ENCODE measurements at regions not wholly inside any gene's neighbourhood (a gene's known extent, or its start where the extent isn't known, plus 50 kb on each side); places are given as distances from the start of the nearest gene placed in this dataset.

DNA sequence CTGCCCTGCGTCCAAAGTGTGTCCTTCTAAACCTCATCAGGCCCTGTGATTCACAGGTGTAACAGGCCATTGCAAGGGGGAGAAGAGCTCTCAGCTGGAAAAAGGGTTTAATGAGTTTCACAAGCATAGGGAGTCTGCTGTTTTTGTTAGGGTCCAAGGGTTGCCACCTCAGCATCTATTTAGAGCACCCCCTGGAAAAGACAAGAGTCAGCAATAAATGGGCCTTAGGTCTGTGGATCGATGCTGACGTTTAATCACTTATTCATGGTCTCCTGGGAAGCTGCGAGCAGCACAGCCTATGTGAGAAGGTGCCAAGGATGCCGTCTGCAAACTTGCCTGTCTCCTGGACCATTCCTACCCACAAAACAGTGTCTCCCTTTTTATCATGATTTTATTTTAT, 78.4 kb upstream of the BAIAP2L1 start:
- no peak for DNase-seq (ENCODE audit: low read depth)
- TF ChIP-seq, protein P1, sequence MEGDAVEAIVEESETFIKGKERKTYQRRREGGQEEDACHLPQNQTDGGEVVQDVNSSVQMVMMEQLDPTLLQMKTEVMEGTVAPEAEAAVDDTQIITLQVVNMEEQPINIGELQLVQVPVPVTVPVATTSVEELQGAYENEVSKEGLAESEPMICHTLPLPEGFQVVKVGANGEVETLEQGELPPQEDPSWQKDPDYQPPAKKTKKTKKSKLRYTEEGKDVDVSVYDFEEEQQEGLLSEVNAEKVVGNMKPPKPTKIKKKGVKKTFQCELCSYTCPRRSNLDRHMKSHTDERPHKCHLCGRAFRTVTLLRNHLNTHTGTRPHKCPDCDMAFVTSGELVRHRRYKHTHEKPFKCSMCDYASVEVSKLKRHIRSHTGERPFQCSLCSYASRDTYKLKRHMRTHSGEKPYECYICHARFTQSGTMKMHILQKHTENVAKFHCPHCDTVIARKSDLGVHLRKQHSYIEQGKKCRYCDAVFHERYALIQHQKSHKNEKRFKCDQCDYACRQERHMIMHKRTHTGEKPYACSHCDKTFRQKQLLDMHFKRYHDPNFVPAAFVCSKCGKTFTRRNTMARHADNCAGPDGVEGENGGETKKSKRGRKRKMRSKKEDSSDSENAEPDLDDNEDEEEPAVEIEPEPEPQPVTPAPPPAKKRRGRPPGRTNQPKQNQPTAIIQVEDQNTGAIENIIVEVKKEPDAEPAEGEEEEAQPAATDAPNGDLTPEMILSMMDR (conservative IDR thresholded peaks at IDR 0.05; ENCODE audit: low read length), result no peak
- H3K4me3 ChIP-seq (ENCODE audit: low read length), result no peak overlapping the region

GRCh38 chr7:98475352-98475751, 74.5 kb upstream of the BAIAP2L1 start:
- H3K4me3 ChIP-seq (ENCODE audit: low read length), result no peak overlapping the region
- TF ChIP-seq, protein P1 (conservative IDR thresholded peaks at IDR 0.05; ENCODE audit: low read length), result no peak
- DNase-seq (ENCODE audit: low read depth), result no peak

DNA sequence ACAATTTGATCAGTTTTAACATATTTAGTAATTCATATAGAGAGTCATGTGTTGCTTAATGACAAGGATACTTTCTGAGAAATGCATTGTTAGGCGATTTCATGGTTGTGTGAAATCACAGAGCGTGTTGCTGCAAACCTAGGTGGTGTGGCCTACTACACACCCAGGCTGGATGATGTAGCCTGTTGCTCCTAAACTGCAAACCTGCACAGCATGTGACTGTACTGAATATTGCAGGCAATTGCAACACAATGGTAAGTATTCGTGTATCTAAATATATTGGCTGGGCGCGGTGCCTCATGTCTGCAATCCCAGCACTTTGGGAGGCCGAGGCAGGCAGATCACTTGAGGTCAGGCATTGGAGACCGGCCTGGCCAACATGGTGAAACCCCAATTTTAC, 73.7 kb upstream of the BAIAP2L1 start:
- DNase-seq (ENCODE audit: low read depth), result peak; percentile 4
- H3K4me3 ChIP-seq (ENCODE audit: low read length), result no peak overlapping the region
- TF ChIP-seq, protein P1 (conservative IDR thresholded peaks at IDR 0.05; ENCODE audit: low read length), result no peak

DNA sequence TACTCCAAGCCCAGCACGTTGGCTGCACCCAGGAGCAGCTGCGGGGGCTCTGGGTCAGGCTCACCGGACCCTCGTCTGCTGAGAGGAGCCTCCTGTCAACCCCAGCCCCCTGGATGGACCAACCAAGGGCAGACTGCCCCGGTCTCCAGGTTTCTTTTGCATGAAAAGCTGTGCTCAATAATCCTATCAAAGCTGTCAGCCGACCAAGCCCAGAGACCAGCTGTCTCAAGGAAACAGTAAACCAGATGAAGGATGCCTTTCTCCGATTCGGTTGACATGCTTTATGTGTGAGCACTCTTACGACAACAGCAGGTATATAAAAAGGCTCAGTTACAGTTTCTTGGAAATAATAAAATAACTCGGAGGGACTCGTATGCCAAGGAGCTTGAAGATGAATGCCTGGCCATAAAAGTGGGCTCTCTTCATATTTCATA, 71.6 kb upstream of the BAIAP2L1 start:
- DNase-seq (ENCODE audit: low read depth), result no peak
- TF ChIP-seq, protein P1 (conservative IDR thresholded peaks at IDR 0.05; ENCODE audit: low read length), result no peak

DNA sequence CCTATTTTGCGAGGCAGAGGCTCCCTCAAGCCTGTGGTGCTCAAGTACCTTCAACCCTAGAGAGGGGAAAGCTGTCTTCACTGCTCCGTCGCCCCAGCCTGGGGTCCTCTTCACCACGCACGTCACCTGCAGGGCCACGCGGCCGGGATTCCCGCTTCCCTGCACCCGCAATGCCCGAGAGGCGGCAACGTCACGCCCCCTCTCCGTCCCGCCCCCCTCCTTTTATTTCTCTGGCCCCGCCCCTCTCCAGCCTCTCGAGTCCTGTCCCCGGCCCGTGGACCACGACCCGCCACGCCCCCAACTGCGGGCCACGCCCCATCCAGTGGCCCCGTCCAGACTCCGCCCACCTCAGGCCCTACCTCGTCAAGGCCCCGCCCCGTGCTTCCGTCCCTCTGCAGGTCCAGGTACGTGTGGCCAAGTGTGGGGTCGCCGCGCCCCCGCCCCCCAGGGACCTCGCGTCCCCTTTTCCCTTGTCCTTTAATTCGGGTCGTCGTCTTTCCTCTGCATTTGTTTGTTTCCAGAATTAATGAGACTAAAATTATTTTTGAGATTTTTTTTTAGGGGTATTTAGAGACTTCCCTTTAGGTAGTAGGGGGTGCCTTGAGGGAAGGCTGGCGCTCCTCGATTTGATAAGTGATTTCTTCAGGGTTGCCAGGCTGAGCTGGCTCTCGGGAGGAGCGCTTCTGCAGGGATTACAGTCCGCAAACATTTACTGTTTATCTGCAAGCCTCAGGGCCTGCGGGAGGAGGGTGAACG, 69.8 kb upstream of the BAIAP2L1 start:
- DNase-seq (ENCODE audit: low read depth), result no peak
- TF ChIP-seq, protein P1 (conservative IDR thresholded peaks at IDR 0.05; ENCODE audit: low read length), result no peak
- no peak overlapping the region for H3K4me3 ChIP-seq (ENCODE audit: low read length)

More for the DNA sequence above, 71.6 kb upstream of the BAIAP2L1 start:
- H3K4me3 ChIP-seq (ENCODE audit: low read length), result no peak overlapping the region

- no peak overlapping the region for H3K4me3 ChIP-seq (ENCODE audit: low read length)
- no peak for DNase-seq (ENCODE audit: low read depth)
- TF ChIP-seq, protein P1 (conservative IDR thresholded peaks at IDR 0.05; ENCODE audit: low read length), result no peak
These were observed 68.2 kb upstream of the BAIAP2L1 start for GRCh38 chr7:98469088-98469487.

GRCh38 chr7:98467570-98468312, 66.9 kb upstream of the BAIAP2L1 start:
- H3K4me3 ChIP-seq (ENCODE audit: low read length), result no peak overlapping the region
- TF ChIP-seq, protein P1 (conservative IDR thresholded peaks at IDR 0.05; ENCODE audit: low read length), result no peak
- no peak for DNase-seq (ENCODE audit: low read depth)

Measured in AG10803 (cell line).